ENCODE measurements at regions not wholly inside any gene's neighbourhood (a gene's known extent, or its start where the extent isn't known, plus 50 kb on each side); places are given as distances from the start of the nearest gene placed in this dataset.

DNA sequence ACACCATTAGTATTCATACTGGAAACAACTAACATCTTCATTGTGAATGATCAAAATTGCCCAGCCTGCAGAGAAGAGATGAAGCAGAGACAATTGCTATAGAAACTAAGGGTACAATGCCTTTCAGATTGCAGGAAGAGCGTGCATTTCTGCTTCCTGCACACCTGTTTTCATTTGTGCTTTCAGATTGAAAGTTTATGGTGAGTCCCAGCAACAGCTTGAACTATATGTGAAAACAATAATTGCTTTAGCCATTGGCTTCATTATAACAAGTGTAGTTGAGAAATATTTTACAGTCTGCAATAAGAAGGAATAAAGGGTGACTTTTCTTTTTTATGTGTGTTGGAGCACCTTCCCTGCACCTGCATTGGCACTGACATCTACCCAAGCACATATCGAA is 136.3 kb downstream of the CD8B2 start:
- TF ChIP-seq EP300 (IDR thresholded peaks at IDR 0.05) (no peak), RAD21 (conservative IDR thresholded peaks at IDR 0.05 in 1 of 2, IDR thresholded peaks at IDR 0.05 in 1 of 2) (no peak), ZFP36 (IDR thresholded peaks at IDR 0.05; ENCODE audit: borderline replicate concordance, partially characterized antibody) (no peak), MAX (IDR thresholded peaks at IDR 0.05) (no peak), MAFK (IDR thresholded peaks at IDR 0.05; ENCODE audit: partially characterized antibody) (no peak), POLR2A (IDR thresholded peaks at IDR 0.05; ENCODE audit: low read length) (no peak), SMC3 (IDR thresholded peaks at IDR 0.05) (no peak), MAZ (IDR thresholded peaks at IDR 0.05; ENCODE audit: borderline replicate concordance, low read depth, low read length) (no peak), RFX5 (IDR thresholded peaks at IDR 0.05) (no peak), GATA3 (IDR thresholded peaks at IDR 0.05; ENCODE audit: borderline replicate concordance) (no peak), CEBPB (IDR thresholded peaks at IDR 0.05) (no peak), CHD4 (IDR thresholded peaks at IDR 0.05; ENCODE audit: borderline replicate concordance) (no peak), ESRRA (IDR thresholded peaks at IDR 0.05; ENCODE audit: borderline replicate concordance, low read length) (no peak)
- TF ChIP-seq, protein P1, sequence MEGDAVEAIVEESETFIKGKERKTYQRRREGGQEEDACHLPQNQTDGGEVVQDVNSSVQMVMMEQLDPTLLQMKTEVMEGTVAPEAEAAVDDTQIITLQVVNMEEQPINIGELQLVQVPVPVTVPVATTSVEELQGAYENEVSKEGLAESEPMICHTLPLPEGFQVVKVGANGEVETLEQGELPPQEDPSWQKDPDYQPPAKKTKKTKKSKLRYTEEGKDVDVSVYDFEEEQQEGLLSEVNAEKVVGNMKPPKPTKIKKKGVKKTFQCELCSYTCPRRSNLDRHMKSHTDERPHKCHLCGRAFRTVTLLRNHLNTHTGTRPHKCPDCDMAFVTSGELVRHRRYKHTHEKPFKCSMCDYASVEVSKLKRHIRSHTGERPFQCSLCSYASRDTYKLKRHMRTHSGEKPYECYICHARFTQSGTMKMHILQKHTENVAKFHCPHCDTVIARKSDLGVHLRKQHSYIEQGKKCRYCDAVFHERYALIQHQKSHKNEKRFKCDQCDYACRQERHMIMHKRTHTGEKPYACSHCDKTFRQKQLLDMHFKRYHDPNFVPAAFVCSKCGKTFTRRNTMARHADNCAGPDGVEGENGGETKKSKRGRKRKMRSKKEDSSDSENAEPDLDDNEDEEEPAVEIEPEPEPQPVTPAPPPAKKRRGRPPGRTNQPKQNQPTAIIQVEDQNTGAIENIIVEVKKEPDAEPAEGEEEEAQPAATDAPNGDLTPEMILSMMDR (IDR thresholded peaks at IDR 0.05): no peak
